Body of pancreas (tissue), 4 donors: ENCODE measurements at regions not wholly inside any gene's neighbourhood (a gene's known extent, or its start where the extent isn't known, plus 50 kb on each side); places are given as distances from the start of the nearest gene placed in this dataset.

Experiments used
- CTCF ChIP-seq, 7 experiments: fragments of 450-650 bp in 4 of 7; fragments of 200-600 bp in 3 of 7; sonication (generic) in 3 of 7; IDR thresholded peaks; one replicate each; pipeline ENCODE4 v1.5.1; 2016 to 2019; ENCODE audit warnings: antibody characterized with exemption in 7 of 7
- POLR2A ChIP-seq, 3 donors: fragments of 450-650 bp; IDR thresholded peaks; one replicate each; pipeline ENCODE4 v1.6.1; 2016; ENCODE audit warnings: antibody characterized with exemption in 3 of 3, mild to moderate bottlenecking in 2 of 3

DNA sequence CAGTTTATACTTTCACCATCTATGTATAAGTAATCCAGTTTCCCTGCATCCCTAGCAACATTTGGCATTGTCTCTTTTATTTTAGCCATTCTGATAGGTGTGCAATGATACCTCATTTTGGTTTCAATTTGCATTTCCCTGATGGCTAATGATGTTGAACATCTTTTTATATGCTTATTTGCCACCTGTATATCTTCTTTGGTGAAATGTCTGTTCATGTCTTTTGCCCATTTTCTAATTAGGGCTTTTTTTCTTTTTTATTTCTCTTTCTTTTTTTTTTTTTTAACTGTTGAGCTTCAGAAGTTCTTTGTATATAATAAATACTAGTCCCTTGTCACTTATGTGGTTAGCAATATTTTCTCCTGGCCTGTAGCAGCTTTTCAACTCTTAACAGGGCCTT, 68.9 kb downstream of the TM2D3 start:
- TF ChIP-seq CTCF (IDR thresholded peaks at IDR 0.05) (no peak), POLR2A (IDR thresholded peaks at IDR 0.05) (no peak)
